Cerebellar cortex (tissue), 1 donor: ENCODE measurements at regions not wholly inside any gene's neighbourhood (a gene's known extent, or its start where the extent isn't known, plus 50 kb on each side); places are given as distances from the start of the nearest gene placed in this dataset.
A peak's percentile ranks its signal among the peaks of the same experiment; 100 is the strongest.

Source experiments
- DNase-seq: peaks from one replicate; pipeline ENCODE4 v3.0.0-alpha.2; 2015; ENCODE audit warnings: low spot score

GRCh38 chr17:77379065-77379428 lies 238.3 kb downstream of the SEC14L1 start:
- no peak for DNase-seq

GRCh38 chr17:77379832-77380231 lies 239.1 kb downstream of the SEC14L1 start:
- DNase-seq = no peak

- DNase-seq = no peak
Measured at GRCh38 chr17:77380395-77381184, 239.8 kb downstream of the SEC14L1 start.

GRCh38 chr17:77381185-77381700 lies 240.5 kb downstream of the SEC14L1 start:
- peak; percentile 17 for DNase-seq

- DNase-seq = no peak
Measured at GRCh38 chr17:77381731-77382130, 241.0 kb downstream of the SEC14L1 start.

GRCh38 chr17:77382356-77382911 lies 241.7 kb downstream of the SEC14L1 start:
- no peak for DNase-seq

- DNase-seq = no peak
Measured at GRCh38 chr17:77382966-77383612, 242.3 kb downstream of the SEC14L1 start.

- peak; percentile 34 for DNase-seq
Measured at GRCh38 chr17:77383613-77384608, 243.1 kb downstream of the SEC14L1 start.

- no peak for DNase-seq
Measured at GRCh38 chr17:77385750-77386501, 245.2 kb downstream of the SEC14L1 start.

- DNase-seq = no peak
Measured at GRCh38 chr17:77386502-77387192, 245.9 kb downstream of the SEC14L1 start.

- no peak for DNase-seq
Measured at GRCh38 chr17:77387891-77388290, 247.1 kb downstream of the SEC14L1 start.

GRCh38 chr17:77388384-77389306 lies 247.9 kb downstream of the SEC14L1 start:
- no peak for DNase-seq

- no peak for DNase-seq
Measured at GRCh38 chr17:77390870-77391269, 250.1 kb downstream of the SEC14L1 start.

- DNase-seq = peak; percentile 74
Measured at GRCh38 chr17:77391668-77392375, 251.1 kb downstream of the SEC14L1 start.

- peak; percentile 98 for DNase-seq
Measured at GRCh38 chr17:77392376-77393273, 251.9 kb downstream of the SEC14L1 start.

GRCh38 chr17:77393274-77393600 lies 252.5 kb downstream of the SEC14L1 start:
- DNase-seq = no peak

- DNase-seq = no peak
Measured at GRCh38 chr17:77393867-77394539, 253.2 kb downstream of the SEC14L1 start.
